ENCODE measurements at regions not wholly inside any gene's neighbourhood (a gene's known extent, or its start where the extent isn't known, plus 50 kb on each side); places are given as distances from the start of the nearest gene placed in this dataset.

- no peak for TF ChIP-seq CTCF (conservative IDR thresholded peaks at IDR 0.05; ENCODE audit: low read length)
- TF ChIP-seq EZH2phosphoT487 (IDR thresholded peaks at IDR 0.05; ENCODE audit: borderline replicate concordance, low read depth, low read length), result no peak
These were observed 188.1 kb downstream of the ARL4C start for GRCh38 chr2:234308813-234309195.
